H1 (cell line): ENCODE measurements at regions not wholly inside any gene's neighbourhood (a gene's known extent, or its start where the extent isn't known, plus 50 kb on each side); places are given as distances from the start of the nearest gene placed in this dataset.

ENCODE experiments used
- CHD7 ChIP-seq: fragments of 300-600 bp; sonication (generic); IDR thresholded peaks from 2 replicates; pipeline ENCODE4 v1.7.1; 2012; ENCODE audit warnings: low read length, moderate library complexity, mild to moderate bottlenecking, inconsistent platforms; ENCODE audit not compliant: insufficient replicate concordance
- CTCF ChIP-seq, 3 experiments: IDR thresholded peaks; 1 replicate in 2 of 3; 2 replicates in 1 of 3; pipeline versions ENCODE4 v1.5.1 to v1.6.1; 2011; ENCODE audit warnings: low read length in 3 of 3, mild to moderate bottlenecking in 3 of 3, inconsistent platforms in 2 of 3, low read depth in 1 of 3, moderate library complexity in 1 of 3; ENCODE audit not compliant: insufficient read depth in 1 of 3; ENCODE audit errors: control extremely low read depth in 1 of 3
- EZH2 ChIP-seq: fragments of 200-600 bp; sonication (generic); IDR thresholded peaks from 2 replicates; pipeline ENCODE4 v1.7.1; 2012; ENCODE audit warnings: low read depth, mild to moderate bottlenecking, moderate library complexity, low read length, inconsistent platforms; ENCODE audit not compliant: severe bottlenecking
- POLR2A ChIP-seq, 2 experiments: IDR thresholded peaks; 1 replicate in 1 of 2; 2 replicates in 1 of 2; pipeline ENCODE4 v1.6.1; 2011; ENCODE audit warnings: low read depth in 2 of 2, low read length in 2 of 2, mild to moderate bottlenecking in 2 of 2; ENCODE audit errors: control extremely low read depth in 1 of 2
- RNF2 ChIP-seq: fragments of 200-900, 300-1000 bp; sonication (generic); IDR thresholded peaks from 2 replicates; pipeline ENCODE4 v1.7.1; 2016; ENCODE audit warnings: borderline replicate concordance, low read depth, mild to moderate bottlenecking, antibody characterized with exemption, low read length; ENCODE audit not compliant: poor library complexity, severe bottlenecking; ENCODE audit errors: missing control alignments
- TCF12 ChIP-seq: IDR thresholded peaks from 2 replicates; pipeline ENCODE4 v1.6.1; 2011; ENCODE audit warnings: low read depth, mild to moderate bottlenecking, low read length
- YY1 ChIP-seq: IDR thresholded peaks from 2 replicates; pipeline ENCODE4 v1.6.1; 2011; ENCODE audit warnings: low read depth, mild to moderate bottlenecking, low read length

- TF ChIP-seq CHD7 (no peak), CTCF (IDR thresholded peaks at IDR 0.05; ENCODE audit: control extremely low read depth in 1 of 3, insufficient read depth in 1 of 3, low read depth in 1 of 3, low read length in 3 of 3) (no peak), EZH2 (no peak), YY1 (no peak), TCF12 (no peak), POLR2A (IDR thresholded peaks at IDR 0.05; ENCODE audit: control extremely low read depth in 1 of 2, low read depth in 2 of 2, low read length in 2 of 2) (no peak), RNF2 (no peak)
- TF ChIP-seq, all 59 proteins: peak for 0
Measured at GRCh38 chr12:58566599-58566998, 353.7 kb downstream of the LRIG3 start (continued).
